ENCODE measurements at regions not wholly inside any gene's neighbourhood (a gene's known extent, or its start where the extent isn't known, plus 50 kb on each side); places are given as distances from the start of the nearest gene placed in this dataset.

- DNase-seq (ENCODE audit: low spot score) (no peak), FAIRE-seq (peak; percentile 66)
Measured at GRCh38 chr3:107904536-107905066, 186.2 kb downstream of the CD47 start.

- FAIRE-seq = peak; percentile 74
Measured at GRCh38 chr3:107899990-107900651, 190.7 kb downstream of the CD47 start.

GRCh38 chr3:107897471-107898061 is 193.3 kb downstream of the CD47 start:
- FAIRE-seq (no peak), DNase-seq (ENCODE audit: low spot score) (no peak)

More at GRCh38 chr3:107899990-107900651, 190.7 kb downstream of the CD47 start:
- no peak for DNase-seq (ENCODE audit: low spot score)

DNA sequence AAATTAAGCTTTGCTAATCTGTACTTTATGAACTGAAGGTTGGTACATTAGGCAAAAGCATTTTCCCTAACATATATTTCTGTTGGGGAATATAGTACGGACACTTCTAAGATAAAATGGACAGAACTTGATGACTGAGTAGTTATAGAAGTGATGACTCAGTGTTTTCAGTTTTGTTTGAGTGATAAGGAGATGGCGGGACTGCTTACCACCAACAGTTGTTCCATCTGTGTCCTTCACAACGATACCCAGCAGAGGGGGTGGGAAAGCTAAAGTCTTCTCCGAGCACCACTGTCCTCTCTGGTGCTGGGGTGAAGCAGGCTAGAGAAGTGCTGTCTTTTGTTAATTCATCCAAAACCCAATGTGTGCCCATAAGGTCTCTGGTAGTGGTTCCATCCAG is 195.8 kb downstream of the CD47 start:
- peak; percentile 5 for FAIRE-seq
- no peak for DNase-seq (ENCODE audit: low spot score)

DNA sequence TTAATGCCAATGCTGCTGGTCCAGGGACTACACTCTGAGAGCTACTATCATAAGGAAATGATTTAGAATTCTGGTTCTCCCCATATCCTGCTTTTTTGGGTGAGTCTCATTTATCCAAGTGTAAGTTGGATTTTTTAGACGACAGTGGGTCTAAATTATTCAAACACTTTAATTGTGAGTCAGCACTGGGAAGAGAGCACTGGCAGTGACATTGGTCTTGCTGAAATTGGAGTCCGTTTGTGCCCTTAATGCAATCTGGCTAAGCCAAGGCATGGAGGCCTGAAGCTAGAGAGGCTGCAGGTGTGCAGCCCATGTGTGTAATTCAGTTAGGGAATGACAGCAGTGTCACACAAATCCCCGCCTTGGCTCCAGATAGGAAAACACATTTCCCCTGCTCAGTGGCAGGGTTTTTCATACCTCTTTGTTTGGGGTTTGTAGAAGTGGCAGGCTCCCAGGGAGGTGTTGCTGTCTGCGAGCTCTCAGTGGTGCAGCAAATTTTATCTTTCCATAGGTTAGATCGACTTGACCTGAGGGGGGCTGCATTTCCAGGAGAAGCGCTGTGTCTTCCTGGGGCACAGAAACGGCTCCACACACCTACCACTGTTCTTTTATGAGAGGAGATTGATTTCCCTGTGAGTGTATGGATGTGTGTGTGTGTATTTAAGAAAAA is 197.7 kb downstream of the CD47 start:
- DNase-seq (ENCODE audit: low spot score) (no peak), FAIRE-seq (peak; percentile 48)

DNA sequence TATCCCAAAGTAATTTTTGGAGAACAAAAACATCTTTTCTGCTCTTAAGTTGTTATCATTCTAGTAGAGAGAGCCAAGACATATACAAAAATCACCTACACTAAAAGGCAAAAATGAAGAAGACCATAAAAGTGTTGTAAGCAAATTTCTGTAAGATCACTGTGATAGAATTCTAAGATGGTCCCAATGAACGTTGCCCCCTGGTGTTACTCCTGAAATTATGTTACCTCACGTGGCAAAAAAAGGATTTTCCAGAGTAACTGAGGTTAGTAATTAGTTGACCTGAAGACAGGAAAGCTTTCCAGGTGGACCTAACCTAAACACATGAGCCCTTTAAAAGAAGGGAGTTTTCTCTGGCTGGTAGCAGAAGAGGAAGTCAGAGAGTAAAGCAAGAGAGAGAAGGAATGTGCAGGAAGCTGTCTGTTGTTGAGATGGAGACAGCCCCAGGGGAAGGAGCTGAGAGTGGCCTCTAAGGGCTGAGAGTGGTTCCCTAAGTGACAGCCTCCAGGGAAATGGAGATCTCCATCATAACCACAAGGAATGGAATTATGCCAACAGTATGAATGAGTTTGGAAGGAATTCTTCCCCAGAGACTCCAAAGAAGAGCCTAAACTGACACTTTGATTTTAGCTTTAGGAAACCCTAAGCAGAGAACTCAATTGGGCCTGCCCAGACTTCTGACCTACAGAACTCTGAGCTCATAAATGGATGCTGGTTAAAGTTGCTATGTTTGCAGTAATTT is 205.9 kb downstream of the CD47 start:
- no peak for FAIRE-seq
- DNase-seq (ENCODE audit: low spot score) = peak; percentile 57

DNA sequence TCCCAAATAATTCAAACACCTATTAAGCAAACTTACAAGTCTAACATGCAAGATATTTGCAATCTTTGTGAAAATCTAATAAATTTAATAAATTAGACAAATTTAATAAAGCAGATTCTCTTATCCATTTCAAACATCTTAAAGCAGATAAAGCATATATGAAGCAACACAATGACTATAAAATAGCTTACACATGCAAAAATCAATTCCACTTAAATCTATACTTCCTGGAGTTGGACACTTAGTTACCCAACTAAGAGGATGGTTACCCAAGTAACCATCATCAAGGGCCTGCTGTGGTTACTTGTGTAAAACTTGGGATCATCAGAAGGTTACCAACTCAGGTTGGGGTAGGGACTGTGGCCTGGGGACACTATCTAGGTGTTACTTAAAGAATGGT is 206.8 kb downstream of the CD47 start:
- FAIRE-seq = no peak
- DNase-seq (ENCODE audit: low spot score) = no peak

DNA sequence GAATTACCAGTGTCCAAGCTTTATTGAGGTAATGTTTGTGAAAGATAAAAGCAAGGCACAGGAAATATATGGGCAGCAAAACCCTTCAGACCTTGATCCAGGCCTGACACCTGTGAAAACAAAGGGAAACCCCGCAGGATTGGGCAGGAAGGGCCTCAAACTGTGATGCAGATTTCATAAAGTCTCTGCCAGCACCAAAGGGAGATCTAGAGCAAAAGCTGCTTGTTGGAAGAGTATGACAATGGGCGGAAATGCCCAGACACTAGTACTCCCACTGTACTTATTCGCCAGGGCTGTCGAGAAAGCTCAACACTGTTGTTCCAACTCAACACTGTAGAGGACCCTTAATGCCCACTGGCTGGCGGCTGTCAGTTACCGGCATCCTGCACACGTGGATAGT is 207.9 kb downstream of the CD47 start:
- no peak for DNase-seq (ENCODE audit: low spot score)
- no peak for FAIRE-seq

DNA sequence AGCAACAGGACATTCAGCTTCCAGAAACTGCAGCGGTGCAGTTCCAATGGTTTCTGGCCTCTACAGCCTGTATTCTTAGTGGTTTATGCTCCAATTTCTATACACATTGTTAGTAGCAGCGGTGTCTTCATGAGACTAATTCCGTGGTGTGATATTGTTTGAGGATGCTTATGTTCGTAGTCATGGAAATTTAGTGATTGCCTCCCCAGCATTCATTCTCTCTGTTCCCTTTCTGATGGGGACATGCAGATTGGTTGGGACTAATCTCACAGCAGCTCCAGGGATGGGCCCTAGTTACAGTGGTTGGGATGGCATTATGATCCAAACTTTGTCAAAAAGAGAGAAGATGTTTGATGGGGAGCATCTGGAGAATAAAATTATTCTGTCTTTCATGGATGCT is 208.6 kb downstream of the CD47 start:
- FAIRE-seq (no peak), DNase-seq (ENCODE audit: low spot score) (no peak)

GRCh38 chr3:107881509-107881908 is 209.3 kb downstream of the CD47 start:
- FAIRE-seq = no peak
- no peak for DNase-seq (ENCODE audit: low spot score)

- FAIRE-seq (no peak), DNase-seq (ENCODE audit: low spot score) (no peak)
Measured at GRCh38 chr3:107880702-107881101, 210.1 kb downstream of the CD47 start.

GRCh38 chr3:107877936-107878335 is 212.9 kb downstream of the CD47 start:
- FAIRE-seq (no peak), DNase-seq (ENCODE audit: low spot score) (no peak)

DNA sequence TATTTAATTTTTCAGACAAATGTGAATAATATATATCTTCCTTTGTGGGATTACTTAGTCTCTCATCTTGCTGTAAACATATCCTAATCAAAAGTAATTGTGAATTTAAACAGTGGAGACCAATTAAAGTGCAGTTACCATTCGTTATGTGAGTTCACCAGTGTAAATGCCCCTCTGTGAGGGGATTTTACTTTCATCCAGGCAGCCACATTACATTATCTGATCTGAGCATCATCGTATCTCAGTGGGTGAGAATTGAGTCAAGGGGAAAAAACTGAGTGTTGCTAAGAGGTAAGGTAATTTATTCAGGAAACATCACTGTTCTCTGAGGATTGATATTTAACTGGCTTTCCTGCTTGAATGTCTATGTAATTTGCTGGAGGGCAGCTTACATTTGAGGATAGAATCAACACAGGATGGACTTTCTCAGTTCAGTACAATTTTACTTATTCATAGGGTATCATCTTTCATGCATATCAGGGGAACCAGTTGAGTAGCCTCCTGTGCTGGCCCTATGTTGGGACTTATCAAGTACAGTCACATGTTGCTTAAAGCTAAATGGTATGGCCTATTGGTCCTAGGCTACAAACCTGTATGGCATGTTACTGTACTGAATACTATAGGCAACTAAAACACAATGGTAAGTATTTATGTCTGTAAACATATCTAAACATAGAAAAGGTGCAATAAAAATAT is 219.7 kb downstream of the CD47 start:
- DNase-seq (ENCODE audit: low spot score) (no peak), FAIRE-seq (no peak)

DNA sequence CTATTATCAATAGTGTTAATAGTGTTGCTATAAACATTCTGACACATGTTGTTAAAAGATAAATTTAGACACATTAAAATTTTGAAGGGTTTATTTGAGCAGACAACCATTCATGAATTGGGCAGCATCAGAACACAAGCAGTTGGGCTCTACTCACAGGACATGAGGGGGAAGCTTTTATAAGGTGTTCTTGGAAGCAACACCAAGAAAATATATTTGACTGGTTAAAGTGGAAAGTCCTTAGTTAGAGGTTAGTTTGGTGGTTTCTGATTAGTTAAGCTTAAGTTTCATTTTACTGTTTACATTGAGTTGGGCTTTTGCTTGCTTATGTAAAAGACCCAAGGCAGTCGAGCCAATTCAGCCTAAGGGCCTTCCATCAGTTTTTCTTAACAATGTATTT is 220.7 kb downstream of the CD47 start:
- DNase-seq (ENCODE audit: low spot score) (no peak), FAIRE-seq (no peak)

DNA sequence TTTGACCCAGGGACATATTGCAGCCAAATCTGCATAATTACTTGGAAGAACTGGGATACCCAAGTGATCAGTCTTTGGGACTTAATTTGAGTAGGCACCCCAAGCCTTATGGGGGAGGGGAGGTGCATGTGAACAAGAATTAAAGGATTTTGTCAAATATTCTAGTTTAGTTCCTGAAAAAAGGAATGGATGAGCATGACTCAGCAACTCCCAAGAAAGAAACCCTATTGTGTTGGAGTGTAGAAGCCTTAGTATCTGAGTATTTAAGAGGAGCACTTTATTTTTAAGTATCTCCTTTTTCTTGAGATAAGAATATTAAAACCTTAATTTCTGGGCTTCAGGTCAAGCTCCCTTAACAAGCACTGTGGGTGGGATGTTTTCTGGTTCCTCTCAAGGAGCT is 222.4 kb downstream of the CD47 start:
- FAIRE-seq = no peak

DNA sequence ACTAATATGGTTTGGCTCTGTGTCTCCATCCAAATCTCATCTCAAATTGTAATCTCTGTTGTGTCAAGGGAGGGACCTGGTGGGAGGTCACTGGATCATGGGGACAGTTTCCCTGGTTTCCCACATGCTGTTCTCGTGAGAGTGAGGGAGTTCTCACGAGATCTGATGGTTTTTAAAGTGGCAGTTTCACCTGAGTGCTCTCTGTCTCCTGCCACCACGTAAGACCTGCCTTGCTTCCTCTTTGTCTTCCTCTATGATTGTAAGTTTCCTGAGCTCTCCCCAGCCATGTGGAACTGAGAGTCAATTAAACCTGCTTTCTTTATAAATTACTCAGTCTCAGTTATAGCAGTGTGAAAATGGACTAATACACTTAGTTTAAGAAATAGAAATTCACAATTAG is 228.9 kb downstream of the CD47 start:
- FAIRE-seq = no peak
- DNase-seq (ENCODE audit: low spot score) = no peak

More for the DNA sequence above, 222.4 kb downstream of the CD47 start:
- no peak for DNase-seq (ENCODE audit: low spot score)

GRCh38 chr3:107861422-107861821 is 229.4 kb downstream of the CD47 start:
- DNase-seq (ENCODE audit: low spot score) (no peak), FAIRE-seq (no peak)

All from urothelium cell line (cell line).